H9 (cell line): ENCODE measurements at regions not wholly inside any gene's neighbourhood (a gene's known extent, or its start where the extent isn't known, plus 50 kb on each side); places are given as distances from the start of the nearest gene placed in this dataset.

Experiments used
- DNase-seq: peaks from one replicate; pipeline ENCODE4 v3.0.0-alpha.2; 2017
- H2AFZ ChIP-seq: one replicate; pipeline ENCODE4 v1.6.1; 2013; ENCODE audit warnings: mild to moderate bottlenecking, low read length, control low read depth, moderate library complexity
- H2AK5ac ChIP-seq: 2 replicates; pipeline ENCODE4 v1.6.1; 2013; ENCODE audit warnings: low read length, control low read depth, mixed read lengths; ENCODE audit not compliant: insufficient read length
- H2BK120ac ChIP-seq: one replicate; pipeline ENCODE4 v1.6.1; 2013; ENCODE audit warnings: low read depth, mild to moderate bottlenecking, low read length, control low read depth, inconsistent platforms; ENCODE audit not compliant: poor library complexity, severe bottlenecking
- H2BK12ac ChIP-seq: 2 replicates; pipeline ENCODE4 v1.6.1; 2013; ENCODE audit warnings: low read length, control low read depth, mixed read lengths, low read depth; ENCODE audit not compliant: insufficient read length
- H2BK15ac ChIP-seq: 2 replicates; pipeline ENCODE4 v1.6.1; 2013; ENCODE audit warnings: low read depth, low read length, control low read depth
- H2BK20ac ChIP-seq: one replicate; pipeline ENCODE4 v1.6.1; 2013; ENCODE audit warnings: low read depth, mild to moderate bottlenecking, low read length, control low read depth, inconsistent platforms; ENCODE audit not compliant: poor library complexity, severe bottlenecking
- H2BK5ac ChIP-seq: 2 replicates; pipeline ENCODE4 v1.6.1; 2013; ENCODE audit warnings: low read length, control low read depth, mixed read lengths; ENCODE audit not compliant: insufficient read length
- H3K14ac ChIP-seq: 2 replicates; pipeline ENCODE4 v1.6.1; 2013; ENCODE audit warnings: low read length, control low read depth; ENCODE audit not compliant: insufficient read depth
- H3K18ac ChIP-seq: 2 replicates; pipeline ENCODE4 v1.6.1; 2013; ENCODE audit warnings: low read depth, mild to moderate bottlenecking, mixed read lengths, low read length, control low read depth; ENCODE audit not compliant: insufficient read length
- H3K23ac ChIP-seq: 2 replicates; pipeline ENCODE4 v1.6.1; 2013; ENCODE audit warnings: low read length, control low read depth, mixed read lengths, low read depth; ENCODE audit not compliant: insufficient read length
- H3K23me2 ChIP-seq: 2 replicates; pipeline ENCODE4 v1.6.1; 2013; ENCODE audit warnings: low read depth, mild to moderate bottlenecking, mixed read lengths, low read length, control low read depth; ENCODE audit not compliant: insufficient read length, poor library complexity, severe bottlenecking
- H3K27ac ChIP-seq: 2 replicates; pipeline ENCODE4 v1.5.1; 2013; ENCODE audit warnings: low read length, control low read depth, mixed read lengths, low read depth; ENCODE audit not compliant: insufficient read length
- H3K27me3 ChIP-seq: 2 replicates; pipeline ENCODE4 v1.6.1; 2013; ENCODE audit warnings: low read length, control low read depth, inconsistent platforms; ENCODE audit not compliant: insufficient read depth
- H3K4ac ChIP-seq: 2 replicates; pipeline ENCODE4 v1.6.1; 2013; ENCODE audit warnings: low read depth, mild to moderate bottlenecking, control low read depth, inconsistent platforms, low read length, moderate library complexity
- H3K4me1 ChIP-seq: 2 replicates; pipeline ENCODE4 v1.6.1; 2013; ENCODE audit warnings: low read length, control low read depth, inconsistent platforms; ENCODE audit not compliant: insufficient read depth
- H3K4me2 ChIP-seq: 2 replicates; pipeline ENCODE4 v1.6.1; 2013; ENCODE audit warnings: low read length, control low read depth, mixed read lengths; ENCODE audit not compliant: insufficient read length, insufficient read depth
- H3K56ac ChIP-seq: 2 replicates; pipeline ENCODE4 v1.6.1; 2013; ENCODE audit warnings: low read depth, mild to moderate bottlenecking, mixed read lengths, low read length, control low read depth; ENCODE audit not compliant: insufficient read length
- H3K79me1 ChIP-seq: 2 replicates; pipeline ENCODE4 v1.6.1; 2013; ENCODE audit warnings: low read depth, mild to moderate bottlenecking, moderate library complexity, low read length, control low read depth, inconsistent platforms; ENCODE audit not compliant: insufficient read depth, poor library complexity, severe bottlenecking
- H3K79me2 ChIP-seq: 2 replicates; pipeline ENCODE4 v1.6.1; 2013; ENCODE audit warnings: low read length, control low read depth, inconsistent platforms; ENCODE audit not compliant: insufficient read depth
- H3K9ac ChIP-seq: 2 replicates; pipeline ENCODE4 v1.6.1; 2013; ENCODE audit warnings: low read length, control low read depth, mixed read lengths; ENCODE audit not compliant: insufficient read length; ENCODE audit errors: extremely low read depth
- H3K9me3 ChIP-seq: one replicate; pipeline ENCODE4 v1.6.1; 2013; ENCODE audit warnings: low read depth, low read length, inconsistent platforms; ENCODE audit not compliant: control insufficient read depth
- H3T11ph ChIP-seq: one replicate; pipeline ENCODE4 v1.6.1; 2013; ENCODE audit warnings: mild to moderate bottlenecking, low read length, control low read depth, inconsistent platforms
- H4K20me1 ChIP-seq: one replicate; pipeline ENCODE4 v1.6.1; 2013; ENCODE audit not compliant: control insufficient read depth, insufficient read length, insufficient read depth
- H4K5ac ChIP-seq: 2 replicates; pipeline ENCODE4 v1.6.1; 2013; ENCODE audit warnings: low read depth, mild to moderate bottlenecking, mixed read lengths, low read length, control low read depth; ENCODE audit not compliant: insufficient read length
- H4K8ac ChIP-seq: replicated peaks from 2 replicates; pipeline ENCODE4 v1.6.1; 2013; ENCODE audit warnings: low read length, control low read depth, mixed read lengths, low read depth; ENCODE audit not compliant: insufficient read length
- H4K91ac ChIP-seq: 2 replicates; pipeline ENCODE4 v1.6.1; 2013; ENCODE audit warnings: low read depth, mild to moderate bottlenecking, moderate library complexity, mixed read lengths, low read length, control low read depth; ENCODE audit not compliant: insufficient read length
- H3K27ac Mint-ChIP-seq, 3 experiments: 2 replicates in 2 of 3; 3 replicates in 1 of 3; pipeline ENCODE4 v1.8.0; 2020 to 2021; ENCODE audit warnings: mixed read lengths in 3 of 3, mild to moderate bottlenecking in 1 of 3, moderate library complexity in 1 of 3
- H3K27me3 Mint-ChIP-seq: 2 replicates; pipeline ENCODE4 v1.8.0; 2021; ENCODE audit warnings: low read depth, mild to moderate bottlenecking, moderate library complexity, mixed read lengths
- H3K36me3 Mint-ChIP-seq, 3 experiments: 2 replicates in 2 of 3; 3 replicates in 1 of 3; pipeline ENCODE4 v1.8.0; 2020 to 2021; ENCODE audit warnings: low read depth in 3 of 3, mixed read lengths in 3 of 3; ENCODE audit not compliant: insufficient read depth in 1 of 3
- H3K4me1 Mint-ChIP-seq, 2 experiments: 2 replicates each; pipeline ENCODE4 v1.8.0; 2020; ENCODE audit warnings: mixed read lengths in 2 of 2
- H3K4me3 Mint-ChIP-seq, 2 experiments: 2 replicates in 1 of 2; 3 replicates in 1 of 2; pipeline ENCODE4 v1.8.0; 2020 to 2021; ENCODE audit warnings: mild to moderate bottlenecking in 2 of 2, mixed read lengths in 2 of 2, moderate library complexity in 1 of 2
- H3K9me3 Mint-ChIP-seq, 2 experiments: 2 replicates in 1 of 2; 3 replicates in 1 of 2; pipeline ENCODE4 v1.8.0; 2020; ENCODE audit warnings: mild to moderate bottlenecking in 2 of 2, mixed read lengths in 2 of 2, moderate library complexity in 1 of 2
- WGBS: extraction: QIAGEN DNeasy Blood & Tissue Kit; methylation state at CpG from one replicate; pipeline ENCODE4 v1.1.7; 2013; ENCODE audit warnings: missing lambda C conversion rate, low lambda C conversion rate, mixed read lengths; ENCODE audit not compliant: insufficient read length; ENCODE audit errors: extremely low coverage; 5-methylcytosine and 5-hydroxymethylcytosine counted together
- TF ChIP-seq, protein P1 (sequence below): fragments of 200-600 bp; sonication (generic); conservative IDR thresholded peaks from 3 replicates; pipeline ENCODE4 v1.8.0; 2021; ENCODE audit warnings: antibody characterized with exemption, mild to moderate bottlenecking

DNA sequence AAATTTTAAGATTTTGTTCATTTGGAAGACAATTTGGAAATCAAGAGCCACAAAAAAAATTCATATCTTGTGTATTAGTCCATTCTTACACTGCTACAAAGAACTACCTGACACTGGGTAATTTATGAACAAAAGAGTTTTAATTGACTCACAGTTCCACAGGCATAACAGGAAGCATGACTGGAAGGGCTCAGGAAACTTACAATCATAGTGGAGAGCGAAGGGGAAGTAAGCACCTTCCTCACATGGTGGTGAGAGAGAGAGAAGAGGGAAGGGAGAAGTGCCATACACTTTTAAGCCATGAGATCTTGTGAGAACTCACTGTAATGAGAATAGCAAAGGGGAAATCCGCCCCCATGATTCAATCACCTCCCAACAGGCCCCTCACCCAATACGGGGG, 274.4 kb downstream of the KCNN2 start:
- Histone ChIP-seq H2BK5ac (no peak overlapping the region), H3T11ph (no peak overlapping the region), H3K23ac (no peak overlapping the region), H3K27me3 (no peaks in the 10 kb centered on the region), H2AFZ (no peak overlapping the region), H3K23me2 (no peaks in the 10 kb centered on the region), H3K56ac (no peak overlapping the region), H2BK20ac (no peak overlapping the region), H3K9ac (no peak overlapping the region), H3K27ac (no peak overlapping the region), H3K18ac (no peak overlapping the region), H4K5ac (no peak overlapping the region), H3K79me1 (no peaks in the 10 kb centered on the region), H2AK5ac (no peak overlapping the region), H4K91ac (no peak overlapping the region), H2BK12ac (no peak overlapping the region), H4K20me1 (no peaks in the 10 kb centered on the region), H4K8ac (no peak overlapping the region), H3K79me2 (no peaks in the 10 kb centered on the region), H2BK15ac (no peak overlapping the region), H3K14ac (no peak overlapping the region), H3K4ac (no peak overlapping the region), H3K4me1 (no peaks in the 10 kb centered on the region), H3K9me3 (no peaks in the 10 kb centered on the region), H3K4me2 (no peak overlapping the region), H2BK120ac (no peak overlapping the region)
- H3K4me3 Mint-ChIP-seq: no peak overlapping the region
- H3K27me3 Mint-ChIP-seq: no peaks in the 10 kb centered on the region
- peaks cover 3 to 4% of the 10 kb centered on the region in 2 experiments; a peak in 3 of 5 replicates for H3K9me3 Mint-ChIP-seq
- TF ChIP-seq, protein P1, sequence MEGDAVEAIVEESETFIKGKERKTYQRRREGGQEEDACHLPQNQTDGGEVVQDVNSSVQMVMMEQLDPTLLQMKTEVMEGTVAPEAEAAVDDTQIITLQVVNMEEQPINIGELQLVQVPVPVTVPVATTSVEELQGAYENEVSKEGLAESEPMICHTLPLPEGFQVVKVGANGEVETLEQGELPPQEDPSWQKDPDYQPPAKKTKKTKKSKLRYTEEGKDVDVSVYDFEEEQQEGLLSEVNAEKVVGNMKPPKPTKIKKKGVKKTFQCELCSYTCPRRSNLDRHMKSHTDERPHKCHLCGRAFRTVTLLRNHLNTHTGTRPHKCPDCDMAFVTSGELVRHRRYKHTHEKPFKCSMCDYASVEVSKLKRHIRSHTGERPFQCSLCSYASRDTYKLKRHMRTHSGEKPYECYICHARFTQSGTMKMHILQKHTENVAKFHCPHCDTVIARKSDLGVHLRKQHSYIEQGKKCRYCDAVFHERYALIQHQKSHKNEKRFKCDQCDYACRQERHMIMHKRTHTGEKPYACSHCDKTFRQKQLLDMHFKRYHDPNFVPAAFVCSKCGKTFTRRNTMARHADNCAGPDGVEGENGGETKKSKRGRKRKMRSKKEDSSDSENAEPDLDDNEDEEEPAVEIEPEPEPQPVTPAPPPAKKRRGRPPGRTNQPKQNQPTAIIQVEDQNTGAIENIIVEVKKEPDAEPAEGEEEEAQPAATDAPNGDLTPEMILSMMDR: no peak
- no peak overlapping the region for H3K27ac Mint-ChIP-seq
- WGBS: no CpG with 5 or more reads among the region's 3 CpGs
- DNase-seq: no peak
- peaks cover 0 to 2% (median 0%) of the 10 kb centered on the region in 3 experiments; a peak in 2 of 7 replicates for H3K36me3 Mint-ChIP-seq
- H3K4me1 Mint-ChIP-seq: no peaks in the 10 kb centered on the region
